HuH-7.5 (cell line): ENCODE measurements at regions not wholly inside any gene's neighbourhood (a gene's known extent, or its start where the extent isn't known, plus 50 kb on each side); places are given as distances from the start of the nearest gene placed in this dataset.
"Not testable (repeated sequence)": the region's sequence is repeated elsewhere in the genome, so short reads cannot be mapped to it uniquely, and the experiment has no call there.

Experiments used
- DNase-seq: peaks from one replicate; pipeline ENCODE4 v3.0.0; 2011; ENCODE audit warnings: low spot score

GRCh38 chr15:20473465-20473864, 68.1 kb downstream of the GOLGA6L6 start:
- DNase-seq, result not testable (repeated sequence)

GRCh38 chr15:20472983-20473382, 68.6 kb downstream of the GOLGA6L6 start:
- DNase-seq, result not testable (repeated sequence)

GRCh38 chr15:20470810-20471209, 70.8 kb downstream of the GOLGA6L6 start:
- DNase-seq, result not testable (repeated sequence)

DNA sequence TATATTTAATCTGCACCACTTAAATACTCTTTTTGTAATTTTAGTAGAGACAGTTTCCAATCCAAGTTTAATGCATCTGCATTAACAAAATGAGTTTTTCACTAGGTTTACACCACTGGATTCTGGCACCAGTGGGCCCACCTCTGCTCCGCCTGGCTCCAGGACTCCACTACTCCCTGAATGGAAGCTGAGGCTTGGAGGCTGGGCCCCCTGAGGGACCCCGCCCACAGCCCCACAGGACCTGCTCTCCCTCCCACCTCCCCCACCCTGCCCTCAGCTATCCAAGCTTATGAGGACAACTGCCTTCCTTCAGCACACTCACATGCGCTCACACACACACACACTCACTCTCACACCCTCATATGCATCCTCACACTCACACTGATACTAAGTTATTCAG, 100.5 kb downstream of the GOLGA6L6 start:
- DNase-seq, result not testable (repeated sequence)

- not testable (repeated sequence) for DNase-seq
Observed at GRCh38 chr15:20440390-20440789, 101.2 kb downstream of the GOLGA6L6 start.

GRCh38 chr15:20439111-20439510, 102.5 kb downstream of the GOLGA6L6 start:
- DNase-seq, result not testable (repeated sequence)

GRCh38 chr15:20438255-20438654, 103.3 kb downstream of the GOLGA6L6 start:
- not testable (repeated sequence) for DNase-seq

GRCh38 chr15:20433468-20433867, 108.1 kb downstream of the GOLGA6L6 start:
- DNase-seq, result not testable (repeated sequence)

GRCh38 chr15:20430495-20430894, 111.1 kb downstream of the GOLGA6L6 start:
- DNase-seq, result not testable (repeated sequence)

GRCh38 chr15:20420710-20421109, 120.9 kb downstream of the GOLGA6L6 start:
- DNase-seq, result not testable (repeated sequence)

DNA sequence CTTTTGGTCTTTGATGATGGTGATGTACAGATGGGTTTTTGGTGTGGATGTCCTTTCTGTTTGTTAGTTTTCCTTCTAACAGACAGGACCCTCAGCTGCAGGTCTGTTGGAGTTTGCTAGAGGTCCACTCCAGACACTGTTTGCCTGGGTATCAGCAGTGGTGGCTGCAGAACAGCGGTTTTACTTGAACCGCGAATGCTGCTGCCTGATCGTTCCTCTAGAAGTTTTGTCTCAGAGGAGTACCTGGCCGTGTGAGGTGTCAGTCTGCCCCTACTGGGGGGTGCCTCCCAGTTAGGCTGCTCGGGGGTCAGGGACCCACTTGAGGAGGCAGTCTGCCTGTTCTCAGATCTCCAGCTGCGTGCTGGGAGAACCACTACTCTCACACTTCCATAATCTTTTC, 125.0 kb downstream of the GOLGA6L6 start:
- DNase-seq, result not testable (repeated sequence)

- not testable (repeated sequence) for DNase-seq
Observed at GRCh38 chr15:20409667-20410198, 131.9 kb downstream of the GOLGA6L6 start.

DNA sequence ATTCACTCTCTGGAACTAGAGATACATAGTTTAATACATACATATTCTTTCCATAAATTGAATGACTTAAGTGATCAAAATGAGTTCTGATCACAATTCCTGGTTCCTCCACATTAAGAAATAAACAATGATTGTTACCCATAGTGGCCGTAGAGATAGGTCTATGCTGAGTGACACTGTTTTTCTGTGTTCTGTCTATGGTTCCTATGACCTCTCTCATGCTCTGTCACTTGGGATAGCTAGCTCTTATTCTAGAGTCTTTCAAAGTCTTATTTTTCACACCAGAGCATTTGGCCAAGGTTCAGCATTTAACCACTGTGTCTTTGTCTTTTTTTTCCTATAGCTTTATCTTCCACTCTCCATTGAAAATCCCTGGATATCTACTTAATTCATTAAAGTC, 132.4 kb downstream of the GOLGA6L6 start:
- DNase-seq, result no peak

- DNase-seq, result no peak
Observed at GRCh38 chr15:20407553-20407952, 134.0 kb downstream of the GOLGA6L6 start.

- DNase-seq, result not testable (repeated sequence)
Observed at GRCh38 chr15:20404571-20404970, 137.0 kb downstream of the GOLGA6L6 start.

DNA sequence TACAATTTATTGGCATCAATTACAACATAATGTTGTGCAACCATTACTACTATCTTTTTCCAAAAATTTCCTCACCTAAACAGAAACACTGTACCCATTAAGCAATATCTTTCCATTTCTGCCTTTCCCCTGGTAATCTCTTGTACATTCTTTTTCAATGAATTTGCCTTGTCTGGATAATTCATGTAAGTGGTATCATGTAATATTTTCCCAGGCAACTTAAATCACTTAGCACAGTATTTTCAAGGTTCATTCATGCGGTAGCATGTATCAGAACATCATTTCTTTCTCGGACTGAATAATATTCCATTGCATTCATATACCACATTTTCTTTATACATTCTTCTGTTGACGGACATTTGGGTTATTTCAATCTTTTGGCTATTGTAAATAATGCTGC, 139.0 kb downstream of the GOLGA6L6 start:
- not testable (repeated sequence) for DNase-seq

DNA sequence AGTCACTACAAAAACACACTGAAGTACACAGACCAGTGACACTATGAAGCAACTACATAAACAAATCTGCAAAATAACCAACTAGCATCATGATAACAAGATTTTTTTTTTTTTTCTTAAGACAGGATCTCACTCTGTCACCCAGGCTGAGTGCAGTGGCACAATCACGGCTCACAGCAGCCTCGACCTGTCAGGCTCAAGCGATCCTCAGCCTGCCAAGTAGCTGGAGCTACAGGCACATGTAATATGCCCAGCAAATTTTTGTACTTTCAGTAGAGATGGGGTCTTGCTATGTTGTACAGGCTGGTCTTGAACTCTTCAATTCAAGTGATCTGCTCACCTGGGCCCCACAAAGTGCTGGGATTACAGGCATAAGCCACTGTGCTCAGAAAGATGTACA, 140.5 kb downstream of the GOLGA6L6 start:
- not testable (repeated sequence) for DNase-seq

DNA sequence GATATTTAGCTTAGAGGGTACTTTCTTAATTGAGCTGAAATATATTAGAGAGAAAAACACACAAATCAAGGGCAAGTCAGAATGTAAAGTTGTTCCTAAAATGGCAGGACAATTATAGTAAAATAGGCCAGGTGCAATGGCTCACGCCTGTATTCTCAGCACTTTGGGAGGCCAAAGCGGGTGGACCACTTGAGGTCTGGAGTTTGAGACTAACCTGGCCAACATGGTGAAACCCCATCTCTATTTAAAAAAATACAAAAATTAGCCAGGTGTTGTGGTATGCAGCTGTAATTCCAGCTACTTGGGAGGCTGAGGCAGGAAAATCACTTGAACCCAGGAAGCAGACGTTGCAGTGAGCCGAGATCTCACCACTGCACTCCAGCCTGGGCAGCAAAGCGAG, 142.9 kb downstream of the GOLGA6L6 start:
- not testable (repeated sequence) for DNase-seq

DNA sequence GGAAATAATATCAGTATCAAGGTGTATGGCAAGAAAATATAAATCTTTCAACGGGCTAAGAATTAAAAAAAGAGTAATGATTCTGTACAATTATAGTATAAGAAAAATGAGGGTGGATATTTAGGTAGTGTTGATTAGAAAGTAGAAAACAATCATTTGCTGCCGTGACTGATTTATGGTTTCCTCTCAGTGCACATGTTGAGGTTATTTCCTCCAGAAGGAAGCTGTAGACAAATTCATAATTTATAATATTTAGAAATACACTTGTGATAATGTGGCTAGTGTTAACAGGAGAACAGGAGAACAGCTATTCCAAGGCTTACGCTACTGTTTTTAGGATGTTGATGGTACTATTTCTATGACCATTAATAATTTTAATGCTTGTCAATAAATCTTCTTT, 153.4 kb downstream of the GOLGA6L6 start:
- DNase-seq, result not testable (repeated sequence)

- DNase-seq, result no peak
Observed at GRCh38 chr15:20386198-20386597, 155.4 kb downstream of the GOLGA6L6 start.

DNA sequence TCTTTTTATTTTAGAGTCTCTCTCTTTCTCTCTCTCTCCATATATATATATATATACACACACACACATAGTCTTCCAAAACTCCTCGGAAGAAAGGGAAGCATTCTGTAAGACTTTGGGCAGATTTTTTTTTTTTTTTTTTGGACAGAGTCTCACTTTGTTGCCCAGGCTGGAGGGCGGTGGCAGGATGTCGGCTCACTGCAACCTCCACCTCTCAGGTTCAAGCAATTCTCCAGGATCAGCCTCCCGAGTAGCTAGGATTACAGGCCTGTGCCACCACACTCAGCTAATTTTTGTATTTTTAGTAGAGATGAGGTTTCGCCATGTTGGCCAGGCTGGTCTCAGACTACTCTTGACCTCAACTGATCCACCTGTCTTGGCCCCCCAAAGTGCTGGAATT, 161.4 kb downstream of the GOLGA6L6 start:
- DNase-seq, result not testable (repeated sequence)

DNA sequence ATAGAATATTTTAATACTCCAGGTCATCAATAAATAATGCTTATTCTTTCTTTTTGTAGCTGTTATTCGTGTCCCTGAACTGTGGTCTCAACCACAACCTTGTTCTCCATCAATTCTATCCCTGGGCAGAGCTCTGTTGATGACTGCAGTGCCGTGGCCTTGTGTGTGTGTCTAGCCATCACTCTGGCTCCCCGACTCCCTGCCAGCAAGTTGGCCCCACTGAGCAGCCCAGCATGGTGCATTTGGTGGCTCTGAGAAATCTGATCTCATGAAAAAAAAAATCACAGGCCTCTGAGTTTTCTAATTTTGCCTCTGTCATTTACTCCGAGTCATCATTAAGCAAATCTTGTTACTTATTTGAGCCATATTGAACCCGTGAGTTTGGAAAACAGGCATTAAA, 164.7 kb downstream of the GOLGA6L6 start:
- DNase-seq, result no peak

- DNase-seq, result not testable (repeated sequence)
Observed at GRCh38 chr15:20372416-20372815, 169.2 kb downstream of the GOLGA6L6 start.

- DNase-seq, result no peak
Observed at GRCh38 chr15:20369500-20369899, 172.1 kb downstream of the GOLGA6L6 start.
